ENCODE measurements at regions not wholly inside any gene's neighbourhood (a gene's known extent, or its start where the extent isn't known, plus 50 kb on each side); places are given as distances from the start of the nearest gene placed in this dataset.

GRCh38 chr11:127864861-127865260, 722.5 kb downstream of the ETS1 start:
- ATAC-seq = no peak
- ChIA-PET POLR2A (no interaction called here), CTCF (interaction anchor here (1.4 kb wide), 1 partner anchor 21 kb away, joined by 5 read pairs; no protein-coding TSS in a partner anchor)
- Mint-ChIP-seq H3K4me3 (no peak overlapping the region), H3K27me3 (peaks cover 9% of the 10 kb centered on the region), H3K36me3 (ENCODE audit: low read depth) (no peaks in the 10 kb centered on the region), H3K27ac (no peak overlapping the region), H3K4me1 (ENCODE audit: low read depth) (no peaks in the 10 kb centered on the region), H3K9me3 (no peaks in the 10 kb centered on the region)
- no peak for DNase-seq
- no peak for TF ChIP-seq CTCF (IDR thresholded peaks at IDR 0.05)
- intact Hi-C loops (cut with micrococcal nuclease) = no loop called here

- intact Hi-C loops (cut with micrococcal nuclease) = no loop called here
- no peak overlapping the region for H3K4me3 Mint-ChIP-seq
- peaks cover 7% of the 10 kb centered on the region for H3K27me3 Mint-ChIP-seq
- H3K4me1 Mint-ChIP-seq (ENCODE audit: low read depth) = no peaks in the 10 kb centered on the region
- no peak for DNase-seq
- no peak overlapping the region for H3K27ac Mint-ChIP-seq
- no peaks in the 10 kb centered on the region for H3K36me3 Mint-ChIP-seq (ENCODE audit: low read depth)
- CTCF ChIA-PET = no interaction called here
- no peak for ATAC-seq
- no peaks in the 10 kb centered on the region for H3K9me3 Mint-ChIP-seq
- TF ChIP-seq CTCF (IDR thresholded peaks at IDR 0.05) = no peak
- POLR2A ChIA-PET = no interaction called here
Observed at GRCh38 chr11:127862406-127862805, 725.0 kb downstream of the ETS1 start.

GRCh38 chr11:127859941-127860354, 727.4 kb downstream of the ETS1 start:
- H3K36me3 Mint-ChIP-seq (ENCODE audit: low read depth) = no peaks in the 10 kb centered on the region
- H3K4me3 Mint-ChIP-seq = no peak overlapping the region
- H3K27ac Mint-ChIP-seq = no peak overlapping the region
- DNase-seq = no peak
- H3K4me1 Mint-ChIP-seq (ENCODE audit: low read depth) = no peaks in the 10 kb centered on the region
- intact Hi-C loops (cut with micrococcal nuclease) = no loop called here
- no peak for ATAC-seq
- ChIA-PET POLR2A (no interaction called here), CTCF (interaction anchor here (3.4 kb wide), 1 partner anchor 16 kb away, joined by 11 read pairs; no protein-coding TSS in a partner anchor)
- TF ChIP-seq CTCF (IDR thresholded peaks at IDR 0.05) = no peak
- H3K9me3 Mint-ChIP-seq = no peaks in the 10 kb centered on the region
- H3K27me3 Mint-ChIP-seq = peaks cover 7% of the 10 kb centered on the region

- Mint-ChIP-seq H3K4me3 (no peak overlapping the region), H3K9me3 (no peaks in the 10 kb centered on the region), H3K27ac (no peak overlapping the region), H3K27me3 (peaks cover 8% of the 10 kb centered on the region), H3K4me1 (ENCODE audit: low read depth) (no peaks in the 10 kb centered on the region), H3K36me3 (ENCODE audit: low read depth) (no peaks in the 10 kb centered on the region)
- ATAC-seq (no peak), DNase-seq (no peak)
- intact Hi-C loops (cut with micrococcal nuclease) = loop anchor here (10.0 kb wide), 1 partner anchor 310 kb away; no protein-coding TSS in a partner anchor
- POLR2A ChIA-PET = no interaction called here
- TF ChIP-seq CTCF (IDR thresholded peaks at IDR 0.05) = no peak
- CTCF ChIA-PET = interaction anchor here (1.4 to 1.6 kb wide), 2 partner anchors 54 to 1096 kb away, joined by 3 to 5 read pairs; no protein-coding TSS in a partner anchor
Observed at GRCh38 chr11:127844876-127845275, 742.5 kb downstream of the ETS1 start.

GRCh38 chr11:127843483-127844396, 743.6 kb downstream of the ETS1 start:
- H3K36me3 Mint-ChIP-seq (ENCODE audit: low read depth) = no peaks in the 10 kb centered on the region
- ChIA-PET POLR2A (interaction anchor here (0.8 kb wide), 1 partner anchor 28 kb away, joined by 3 read pairs; no protein-coding TSS in a partner anchor), CTCF (interaction anchor here (0.5 to 1.7 kb wide), 45 partner anchors 9 to 1156 kb away, joined by 3 to 13 read pairs (median 3); no protein-coding TSS in a partner anchor)
- no peaks in the 10 kb centered on the region for H3K4me1 Mint-ChIP-seq (ENCODE audit: low read depth)
- peaks cover 8% of the 10 kb centered on the region for H3K27me3 Mint-ChIP-seq
- TF ChIP-seq CTCF (IDR thresholded peaks at IDR 0.05) = peak; percentile 85
- H3K27ac Mint-ChIP-seq = no peak overlapping the region
- ATAC-seq = peak; percentile 55
- peak; percentile 85 for DNase-seq
- H3K9me3 Mint-ChIP-seq = no peaks in the 10 kb centered on the region
- intact Hi-C loops (cut with micrococcal nuclease) = loop anchor here (10.0 kb wide), 1 partner anchor 311 kb away; no protein-coding TSS in a partner anchor
- H3K4me3 Mint-ChIP-seq = no peak overlapping the region
